SK-N-SH (cell line): ENCODE measurements at regions not wholly inside any gene's neighbourhood (a gene's known extent, or its start where the extent isn't known, plus 50 kb on each side); places are given as distances from the start of the nearest gene placed in this dataset.

Source experiments
- CTCF ChIA-PET: fragments of 300-600, 350-600 bp; formaldehyde crosslinking; extraction: SDS; loops from one replicate; lab custom pipeline; 2021; lab: Yijun Ruan, JAX
- POLR2A ChIA-PET: fragments of 350-600 bp; sonication (Branson Sonifier 250); formaldehyde crosslinking; extraction: SDS; loops from one replicate; lab custom pipeline; 2020; ENCODE audit warnings: antibody characterized with exemption, inconsistent platforms; lab: Yijun Ruan, JAX
- DNase-seq: peaks from one replicate; pipeline ENCODE4 v3.0.0; 2012
- H2AFZ ChIP-seq: fragments of 200-600 bp; sonication (generic); 2 replicates; pipeline ENCODE4 v1.8.1; 2016; ENCODE audit warnings: antibody characterized with exemption, mild to moderate bottlenecking, low read depth
- H3F3A ChIP-seq: fragments of 200-600 bp; sonication (generic); replicated peaks from 2 replicates; pipeline ENCODE3; 2016; ENCODE audit warnings: antibody characterized with exemption, mild to moderate bottlenecking; ENCODE audit not compliant: insufficient read depth
- H3K27ac ChIP-seq, 2 experiments: fragments of 200-500 bp in 1 of 2; fragments of 200-600 bp in 1 of 2; sonication (Bioruptor generic) in 1 of 2; sonication (generic), shearing (Covaris generic) in 1 of 2; 2 replicates each; pipeline versions ENCODE4 v1.5.1 to v1.6.1; 2014 to 2016; ENCODE audit warnings: low read depth in 2 of 2, inconsistent platforms in 1 of 2, low read length in 1 of 2, mild to moderate bottlenecking in 1 of 2, mixed read lengths in 1 of 2
- H3K27me3 ChIP-seq: fragments of 200-600 bp; sonication (generic), shearing (Covaris generic); 2 replicates; pipeline ENCODE4 v1.6.1; 2016; ENCODE audit warnings: mixed run types; ENCODE audit not compliant: insufficient read depth
- H3K36me3 ChIP-seq, 2 experiments: fragments of 200-500 bp in 1 of 2; fragments of 200-600 bp in 1 of 2; sonication (Bioruptor generic) in 1 of 2; sonication (generic) in 1 of 2; replicated peaks in 1 of 2; 2 replicates each; pipeline versions ENCODE3 to v1.5.1; 2014 to 2016; ENCODE audit warnings: low read length in 1 of 2, mild to moderate bottlenecking in 1 of 2; ENCODE audit not compliant: insufficient read depth in 2 of 2, control insufficient read depth in 1 of 2
- H3K4me1 ChIP-seq, 2 experiments: fragments of 200-500 bp in 1 of 2; fragments of 200-600 bp in 1 of 2; sonication (Bioruptor generic) in 1 of 2; sonication (generic), shearing (Covaris generic) in 1 of 2; 2 replicates each; pipeline versions ENCODE4 v1.5.1 to v1.6.1; 2014 to 2016; ENCODE audit warnings: low read depth in 1 of 2, low read length in 1 of 2, mixed run types in 1 of 2; ENCODE audit not compliant: insufficient read depth in 2 of 2, control insufficient read depth in 1 of 2
- H3K4me2 ChIP-seq: fragments of 200-600 bp; sonication (generic), shearing (Covaris generic); 2 replicates; pipeline ENCODE4 v1.6.1; 2017; ENCODE audit warnings: mixed run types
- H3K4me3 ChIP-seq, 2 experiments: fragments of 200-500 bp in 1 of 2; fragments of 200-600 bp in 1 of 2; sonication (Bioruptor generic) in 1 of 2; sonication (generic), shearing (Covaris generic) in 1 of 2; 2 replicates each; pipeline versions ENCODE4 v1.5.1 to v1.8.1; 2014 to 2016; ENCODE audit warnings: low read depth in 2 of 2, inconsistent platforms in 1 of 2, low read length in 1 of 2, mild to moderate bottlenecking in 1 of 2, mixed read lengths in 1 of 2, moderate library complexity in 1 of 2
- H3K79me2 ChIP-seq: fragments of 200-600 bp; sonication (generic); 2 replicates; pipeline ENCODE4 v1.8.1; 2017; ENCODE audit warnings: mild to moderate bottlenecking; ENCODE audit not compliant: insufficient read depth
- H3K9ac ChIP-seq: fragments of 200-600 bp; sonication (generic); 2 replicates; pipeline ENCODE4 v1.6.1; 2017; ENCODE audit warnings: mixed run types
- H3K9me2 ChIP-seq: fragments of 200-600 bp; sonication (generic); 2 replicates; pipeline ENCODE4 v1.6.1; 2017; ENCODE audit warnings: mixed run types
- H3K9me3 ChIP-seq: fragments of 200-600 bp; sonication (generic); 2 replicates; pipeline ENCODE4 v1.6.1; 2017; ENCODE audit warnings: mixed run types, mild to moderate bottlenecking, moderate library complexity
- H4K20me1 ChIP-seq: fragments of 200-600 bp; sonication (generic); 2 replicates; pipeline ENCODE4 v1.6.1; 2017; ENCODE audit warnings: mild to moderate bottlenecking, mixed run types; ENCODE audit not compliant: insufficient read depth
- ELF1 ChIP-seq: IDR thresholded peaks from 2 replicates; pipeline ENCODE4 v1.4.0; 2012
- EP300 ChIP-seq, 2 experiments: IDR thresholded peaks; 2 replicates each; pipeline versions ENCODE4 v1.4.0 to v1.6.1; 2012; ENCODE audit warnings: borderline replicate concordance in 1 of 2, low read depth in 1 of 2, low read length in 1 of 2
- FOXM1 ChIP-seq: IDR thresholded peaks from 2 replicates; pipeline ENCODE4 v1.4.0; 2012; ENCODE audit warnings: low read depth, mild to moderate bottlenecking
- GATA2 ChIP-seq: sonication (generic); formaldehyde crosslinking; IDR thresholded peaks from 2 replicates; pipeline ENCODE4 v1.5.0; 2020; ENCODE audit warnings: mild to moderate bottlenecking, missing genetic modification reagents
- JUND ChIP-seq: IDR thresholded peaks from 2 replicates; pipeline ENCODE4 v1.4.0; 2012
- NFIC ChIP-seq: IDR thresholded peaks from 2 replicates; pipeline ENCODE4 v1.4.0; 2012; ENCODE audit warnings: borderline replicate concordance
- RCOR1 ChIP-seq: fragments of 150-350 bp; IDR thresholded peaks from 2 replicates; pipeline ENCODE4 v1.6.1; 2017; ENCODE audit warnings: antibody characterized with exemption, low read length
- RFX5 ChIP-seq: IDR thresholded peaks from 2 replicates; pipeline ENCODE4 v1.6.1; 2012; ENCODE audit warnings: mild to moderate bottlenecking, improper control_type of control experiment, low read length
- RXRA ChIP-seq: IDR thresholded peaks from 2 replicates; pipeline ENCODE4 v1.4.0; 2012; ENCODE audit warnings: low read depth, mild to moderate bottlenecking, borderline replicate concordance
- SMC3 ChIP-seq: IDR thresholded peaks from 2 replicates; pipeline ENCODE4 v1.6.1; 2012; ENCODE audit warnings: low read depth, low read length, improper control_type of control experiment
- TEAD4 ChIP-seq: IDR thresholded peaks from 2 replicates; pipeline ENCODE4 v1.4.0; 2012; ENCODE audit warnings: mild to moderate bottlenecking, borderline replicate concordance; ENCODE audit not compliant: insufficient read depth
- YY1 ChIP-seq: IDR thresholded peaks from 2 replicates; pipeline ENCODE4 v1.4.0; 2012; ENCODE audit warnings: low read depth, mild to moderate bottlenecking
- WGBS: methylation state at CpG from one replicate; pipeline ENCODE4 v1.1.6; 2017; ENCODE audit warnings: low lambda C conversion rate; 5-methylcytosine and 5-hydroxymethylcytosine counted together
- TF ChIP-seq, protein P1 (sequence below): IDR thresholded peaks from 2 replicates; pipeline ENCODE4 v1.4.0; 2012; ENCODE audit warnings: low read depth, borderline replicate concordance
- TF ChIP-seq, protein P2 (sequence below): IDR thresholded peaks from 2 replicates; pipeline ENCODE4 v1.6.1; 2012; ENCODE audit warnings: mild to moderate bottlenecking, low read depth, low read length, moderate library complexity
- TF ChIP-seq, protein P3 (sequence below): IDR thresholded peaks from 2 replicates; pipeline ENCODE4; 2012

DNA sequence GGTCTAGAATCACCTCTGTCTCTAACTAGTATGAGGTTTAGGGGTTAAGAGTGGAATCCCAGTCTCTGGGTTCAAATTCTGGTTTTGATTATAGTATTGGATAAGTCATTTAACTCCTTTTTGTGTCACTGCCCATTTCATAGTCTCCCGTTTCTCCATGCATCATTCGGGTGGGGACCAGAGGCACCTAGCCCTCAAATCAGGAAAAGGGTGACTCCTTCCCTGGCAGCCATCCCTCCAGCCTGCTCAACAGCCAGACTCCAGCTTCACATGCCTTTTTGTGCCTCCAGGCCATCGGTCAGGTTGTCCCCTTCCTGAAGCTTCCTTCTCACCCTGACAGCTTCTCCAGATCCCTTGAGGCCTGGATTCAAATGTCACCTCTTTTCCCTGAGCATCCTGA, 139.8 kb downstream of the DHX35 start:
- no peak overlapping the region for H2AFZ ChIP-seq
- ChIA-PET POLR2A (no interaction called here), CTCF (interaction anchor here (1.2 to 2.7 kb wide), 4 partner anchors 11 to 163 kb away, joined by 3 to 9 read pairs (median 4); no protein-coding TSS in a partner anchor)
- H3K9me2 ChIP-seq, result no peaks in the 10 kb centered on the region
- no peak for DNase-seq
- no peaks in the 10 kb centered on the region for H4K20me1 ChIP-seq
- H3K79me2 ChIP-seq, result no peaks in the 10 kb centered on the region
- H3K36me3 ChIP-seq, result no peaks in the 10 kb centered on the region
- TF ChIP-seq ELF1, result no peak
- no peak for TF ChIP-seq YY1
- no peak for TF ChIP-seq FOXM1
- TF ChIP-seq RCOR1, result no peak
- TF ChIP-seq, protein P1, sequence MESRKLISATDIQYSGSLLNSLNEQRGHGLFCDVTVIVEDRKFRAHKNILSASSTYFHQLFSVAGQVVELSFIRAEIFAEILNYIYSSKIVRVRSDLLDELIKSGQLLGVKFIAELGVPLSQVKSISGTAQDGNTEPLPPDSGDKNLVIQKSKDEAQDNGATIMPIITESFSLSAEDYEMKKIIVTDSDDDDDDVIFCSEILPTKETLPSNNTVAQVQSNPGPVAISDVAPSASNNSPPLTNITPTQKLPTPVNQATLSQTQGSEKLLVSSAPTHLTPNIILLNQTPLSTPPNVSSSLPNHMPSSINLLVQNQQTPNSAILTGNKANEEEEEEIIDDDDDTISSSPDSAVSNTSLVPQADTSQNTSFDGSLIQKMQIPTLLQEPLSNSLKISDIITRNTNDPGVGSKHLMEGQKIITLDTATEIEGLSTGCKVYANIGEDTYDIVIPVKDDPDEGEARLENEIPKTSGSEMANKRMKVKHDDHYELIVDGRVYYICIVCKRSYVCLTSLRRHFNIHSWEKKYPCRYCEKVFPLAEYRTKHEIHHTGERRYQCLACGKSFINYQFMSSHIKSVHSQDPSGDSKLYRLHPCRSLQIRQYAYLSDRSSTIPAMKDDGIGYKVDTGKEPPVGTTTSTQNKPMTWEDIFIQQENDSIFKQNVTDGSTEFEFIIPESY, result no peak
- no peak for TF ChIP-seq RFX5
- TF ChIP-seq RXRA, result no peak
- TF ChIP-seq, protein P2, sequence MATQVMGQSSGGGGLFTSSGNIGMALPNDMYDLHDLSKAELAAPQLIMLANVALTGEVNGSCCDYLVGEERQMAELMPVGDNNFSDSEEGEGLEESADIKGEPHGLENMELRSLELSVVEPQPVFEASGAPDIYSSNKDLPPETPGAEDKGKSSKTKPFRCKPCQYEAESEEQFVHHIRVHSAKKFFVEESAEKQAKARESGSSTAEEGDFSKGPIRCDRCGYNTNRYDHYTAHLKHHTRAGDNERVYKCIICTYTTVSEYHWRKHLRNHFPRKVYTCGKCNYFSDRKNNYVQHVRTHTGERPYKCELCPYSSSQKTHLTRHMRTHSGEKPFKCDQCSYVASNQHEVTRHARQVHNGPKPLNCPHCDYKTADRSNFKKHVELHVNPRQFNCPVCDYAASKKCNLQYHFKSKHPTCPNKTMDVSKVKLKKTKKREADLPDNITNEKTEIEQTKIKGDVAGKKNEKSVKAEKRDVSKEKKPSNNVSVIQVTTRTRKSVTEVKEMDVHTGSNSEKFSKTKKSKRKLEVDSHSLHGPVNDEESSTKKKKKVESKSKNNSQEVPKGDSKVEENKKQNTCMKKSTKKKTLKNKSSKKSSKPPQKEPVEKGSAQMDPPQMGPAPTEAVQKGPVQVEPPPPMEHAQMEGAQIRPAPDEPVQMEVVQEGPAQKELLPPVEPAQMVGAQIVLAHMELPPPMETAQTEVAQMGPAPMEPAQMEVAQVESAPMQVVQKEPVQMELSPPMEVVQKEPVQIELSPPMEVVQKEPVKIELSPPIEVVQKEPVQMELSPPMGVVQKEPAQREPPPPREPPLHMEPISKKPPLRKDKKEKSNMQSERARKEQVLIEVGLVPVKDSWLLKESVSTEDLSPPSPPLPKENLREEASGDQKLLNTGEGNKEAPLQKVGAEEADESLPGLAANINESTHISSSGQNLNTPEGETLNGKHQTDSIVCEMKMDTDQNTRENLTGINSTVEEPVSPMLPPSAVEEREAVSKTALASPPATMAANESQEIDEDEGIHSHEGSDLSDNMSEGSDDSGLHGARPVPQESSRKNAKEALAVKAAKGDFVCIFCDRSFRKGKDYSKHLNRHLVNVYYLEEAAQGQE, result no peak
- H3K9me3 ChIP-seq, result no peaks in the 10 kb centered on the region
- H3K4me1 ChIP-seq, result no peaks in the 10 kb centered on the region
- no peaks in the 10 kb centered on the region for H3K27me3 ChIP-seq
- H3K27ac ChIP-seq, result no peak overlapping the region
- no peak overlapping the region for H3K4me3 ChIP-seq
- WGBS, result 43% methylated on average over 3 of the region's 3 CpGs
- no peak overlapping the region for H3K9ac ChIP-seq
- H3F3A ChIP-seq, result no peaks in the 10 kb centered on the region
- no peak overlapping the region for H3K4me2 ChIP-seq

GRCh38 chr20:39100691-39101090, 138.5 kb downstream of the DHX35 start:
- no peaks in the 10 kb centered on the region for H3K36me3 ChIP-seq
- no peaks in the 10 kb centered on the region for H3K79me2 ChIP-seq
- POLR2A ChIA-PET, result no interaction called here
- no peak overlapping the region for H2AFZ ChIP-seq
- no peak for TF ChIP-seq SMC3
- no peak for TF ChIP-seq NFIC
- TF ChIP-seq TEAD4, result no peak
- TF ChIP-seq, protein P2, result no peak
- no peak for TF ChIP-seq EP300 (IDR thresholded peaks at IDR 0.05; ENCODE audit: borderline replicate concordance in 1 of 2, low read depth in 1 of 2, low read length in 1 of 2)
- TF ChIP-seq, protein P3, sequence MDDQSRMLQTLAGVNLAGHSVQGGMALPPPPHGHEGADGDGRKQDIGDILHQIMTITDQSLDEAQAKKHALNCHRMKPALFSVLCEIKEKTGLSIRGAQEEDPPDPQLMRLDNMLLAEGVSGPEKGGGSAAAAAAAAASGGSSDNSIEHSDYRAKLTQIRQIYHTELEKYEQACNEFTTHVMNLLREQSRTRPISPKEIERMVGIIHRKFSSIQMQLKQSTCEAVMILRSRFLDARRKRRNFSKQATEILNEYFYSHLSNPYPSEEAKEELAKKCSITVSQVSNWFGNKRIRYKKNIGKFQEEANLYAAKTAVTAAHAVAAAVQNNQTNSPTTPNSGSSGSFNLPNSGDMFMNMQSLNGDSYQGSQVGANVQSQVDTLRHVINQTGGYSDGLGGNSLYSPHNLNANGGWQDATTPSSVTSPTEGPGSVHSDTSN, result no peak
- TF ChIP-seq YY1, result no peak
- TF ChIP-seq RCOR1, result no peak
- TF ChIP-seq GATA2 (CRISPR knock-in tag), result no peak
- no peak for TF ChIP-seq JUND
- TF ChIP-seq, all 33 proteins: peak for 0
- Histone ChIP-seq H3K27me3 (no peaks in the 10 kb centered on the region), H3K4me1 (no peaks in the 10 kb centered on the region), H3K4me2 (no peak overlapping the region), H3K4me3 (no peak overlapping the region), H3K9me3 (no peaks in the 10 kb centered on the region), H3K27ac (no peak overlapping the region), H3F3A (no peaks in the 10 kb centered on the region), H3K9ac (no peak overlapping the region), H4K20me1 (no peaks in the 10 kb centered on the region), H3K9me2 (no peaks in the 10 kb centered on the region)
- 43% methylated on average over 5 of the region's 6 CpGs for WGBS
- CTCF ChIA-PET, result interaction anchor here (1.4 to 1.5 kb wide), 2 partner anchors 20 to 51 kb away, joined by 3 to 5 read pairs; no protein-coding TSS in a partner anchor
- DNase-seq, result no peak
